GM19035 (cell line): ENCODE measurements at regions not wholly inside any gene's neighbourhood (a gene's known extent, or its start where the extent isn't known, plus 50 kb on each side); places are given as distances from the start of the nearest gene placed in this dataset.

ENCODE experiments used
- ATAC-seq: cut with Tn5 transposase; IDR thresholded peaks from one replicate; pipeline ENCODE4 v1.9.1; 2021; ENCODE audit not compliant: unreplicated experiment

- ATAC-seq: no peak
Measured at GRCh38 chr11:87384078-87384729, 346.5 kb downstream of the TMEM135 start.

GRCh38 chr11:87374038-87374807 lies 336.5 kb downstream of the TMEM135 start:
- no peak for ATAC-seq
